HG03432 (cell line): ENCODE measurements at regions not wholly inside any gene's neighbourhood (a gene's known extent, or its start where the extent isn't known, plus 50 kb on each side); places are given as distances from the start of the nearest gene placed in this dataset.

Experiments used
- ATAC-seq: cut with Tn5 transposase; IDR thresholded peaks from one replicate; pipeline ENCODE4 v1.9.1; 2021; ENCODE audit warnings: mild to moderate bottlenecking, moderate library complexity; ENCODE audit not compliant: unreplicated experiment

- no peak for ATAC-seq
Observed at GRCh38 chr9:79120533-79120932, 451.2 kb upstream of the TLE4 start.

- ATAC-seq, result no peak
Observed at GRCh38 chr9:79120941-79121340, 450.8 kb upstream of the TLE4 start.

- ATAC-seq, result no peak
Observed at GRCh38 chr9:79123415-79123814, 448.4 kb upstream of the TLE4 start.

GRCh38 chr9:79127661-79128060 is 444.1 kb upstream of the TLE4 start:
- ATAC-seq, result no peak

- no peak for ATAC-seq
Observed at GRCh38 chr9:79129865-79130480, 441.8 kb upstream of the TLE4 start.

DNA sequence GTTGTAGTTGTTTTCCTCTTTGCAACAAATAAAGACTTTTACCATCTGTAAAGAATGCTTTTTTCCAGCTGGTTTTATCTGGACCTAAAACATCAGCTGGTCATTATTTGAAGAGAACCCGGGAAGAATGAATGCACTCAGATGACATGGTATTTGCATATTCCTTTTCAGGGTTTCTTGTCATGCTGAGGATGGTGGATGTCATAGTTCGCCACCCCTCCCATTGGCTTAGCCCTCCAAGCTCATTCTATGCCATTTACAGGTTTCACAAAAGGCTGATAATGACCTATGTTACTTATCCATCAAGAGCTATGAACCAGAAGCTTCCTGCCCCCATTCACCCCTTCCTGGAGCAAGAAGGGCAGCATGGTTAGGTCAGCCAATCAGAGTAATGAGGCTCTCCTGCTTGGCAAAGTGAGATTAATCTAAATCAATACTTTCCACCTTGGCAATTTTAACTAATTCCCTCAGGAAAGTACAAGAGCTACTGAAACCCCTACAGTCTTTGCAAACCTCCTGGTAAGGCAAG is 440.5 kb upstream of the TLE4 start:
- no peak for ATAC-seq

DNA sequence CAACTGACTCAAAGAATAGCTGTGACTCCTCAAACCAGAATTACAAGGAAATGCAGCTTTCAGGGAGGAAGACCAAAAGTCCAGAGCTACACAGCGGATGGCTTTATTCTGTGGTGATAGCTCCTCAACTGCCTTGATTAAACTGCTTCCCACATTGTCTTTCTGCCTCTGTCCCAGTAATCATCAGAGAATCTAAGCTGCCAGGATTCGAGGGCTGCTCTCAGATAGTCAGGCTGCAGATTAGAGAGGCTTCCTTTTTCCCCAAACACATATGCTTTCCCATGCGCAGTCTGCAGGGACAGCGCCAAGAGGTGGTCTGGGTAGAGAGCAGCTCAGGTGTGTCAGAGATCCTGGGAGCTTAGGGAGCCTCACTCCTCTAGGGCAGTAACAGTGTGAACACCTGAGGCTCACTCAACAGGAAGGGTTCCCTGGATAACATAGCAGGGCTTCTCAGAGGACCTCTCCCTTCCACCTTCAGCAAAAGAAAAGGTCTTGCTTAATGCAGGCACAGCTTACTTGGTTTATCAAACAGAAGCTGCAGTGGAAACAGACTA is 439.9 kb upstream of the TLE4 start:
- ATAC-seq, result no peak

GRCh38 chr9:79134654-79135053 is 437.1 kb upstream of the TLE4 start:
- no peak for ATAC-seq

DNA sequence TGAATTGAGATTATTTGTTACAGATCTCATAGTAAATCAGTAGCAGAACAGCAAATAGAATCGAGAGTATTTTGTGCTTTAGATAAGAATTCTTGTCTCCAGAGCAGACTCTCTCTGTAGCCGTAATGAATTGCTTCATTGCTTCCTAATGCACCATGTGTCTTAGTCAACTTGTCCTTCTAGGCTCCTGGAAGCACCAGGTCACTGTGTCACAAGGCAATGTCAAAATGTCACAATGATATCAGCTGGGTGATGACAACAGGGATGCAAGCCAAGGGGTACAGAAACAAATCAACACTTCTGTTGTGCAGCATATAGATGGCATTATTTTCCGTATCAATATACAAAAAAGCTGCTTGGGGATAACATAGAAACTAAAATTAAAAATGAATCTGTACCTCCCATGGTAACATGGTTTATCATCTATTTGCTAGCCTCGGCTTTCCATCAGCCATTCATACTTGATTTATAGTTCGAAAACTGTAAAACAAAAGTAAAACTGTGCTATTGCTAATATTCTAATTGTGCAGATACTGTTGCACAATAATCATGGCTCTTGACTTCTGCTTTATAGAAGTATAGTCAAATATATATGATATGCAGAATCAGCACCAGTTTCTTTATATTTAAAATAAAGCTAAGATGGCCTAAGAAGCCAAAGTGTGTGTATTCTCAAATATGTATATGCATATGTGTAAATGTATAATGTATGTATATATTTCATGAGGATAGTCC is 435.9 kb upstream of the TLE4 start:
- no peak for ATAC-seq

- no peak for ATAC-seq
Observed at GRCh38 chr9:79140751-79141150, 431.0 kb upstream of the TLE4 start.

DNA sequence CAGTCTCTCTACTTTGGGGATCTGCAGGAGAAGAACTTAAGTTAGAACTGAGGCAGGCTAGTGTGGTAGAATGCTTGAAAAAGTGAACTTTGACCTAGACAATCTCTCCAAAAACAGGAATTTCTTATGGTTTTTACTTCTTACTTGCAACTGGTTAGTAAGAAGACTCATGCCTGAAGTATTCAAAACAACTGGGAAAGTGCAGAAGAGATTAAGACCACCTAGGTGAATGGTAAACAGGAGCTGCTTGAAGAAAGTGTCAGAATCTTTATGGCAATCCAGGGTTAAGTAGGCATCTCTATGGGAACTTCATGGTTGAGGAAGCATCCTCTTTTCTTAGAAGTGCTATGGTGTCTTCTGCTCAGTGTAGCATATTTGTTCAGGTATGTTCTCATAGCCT is 428.6 kb upstream of the TLE4 start:
- ATAC-seq, result no peak

- no peak for ATAC-seq
Observed at GRCh38 chr9:79145442-79145841, 426.3 kb upstream of the TLE4 start.

- ATAC-seq, result no peak
Observed at GRCh38 chr9:79149585-79149984, 422.2 kb upstream of the TLE4 start.

DNA sequence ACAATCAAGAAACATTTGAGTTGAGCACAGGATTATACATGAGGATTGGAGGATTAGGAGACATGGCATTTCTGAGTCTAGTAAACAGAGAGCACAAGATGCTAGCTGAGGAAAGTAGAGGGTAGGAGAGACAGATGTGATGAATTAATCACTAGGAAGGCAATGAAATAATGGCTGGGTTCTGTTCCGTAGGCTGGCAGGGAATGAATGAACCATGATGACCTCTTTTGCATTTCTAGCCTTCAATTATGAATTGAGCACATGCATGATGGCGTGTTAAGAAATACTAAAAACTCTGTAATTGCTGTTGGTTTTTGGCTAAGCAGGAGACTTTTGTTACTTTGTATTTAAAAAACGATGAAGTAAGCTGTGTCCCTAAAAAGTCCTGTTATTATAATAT is 420.0 kb upstream of the TLE4 start:
- no peak for ATAC-seq

DNA sequence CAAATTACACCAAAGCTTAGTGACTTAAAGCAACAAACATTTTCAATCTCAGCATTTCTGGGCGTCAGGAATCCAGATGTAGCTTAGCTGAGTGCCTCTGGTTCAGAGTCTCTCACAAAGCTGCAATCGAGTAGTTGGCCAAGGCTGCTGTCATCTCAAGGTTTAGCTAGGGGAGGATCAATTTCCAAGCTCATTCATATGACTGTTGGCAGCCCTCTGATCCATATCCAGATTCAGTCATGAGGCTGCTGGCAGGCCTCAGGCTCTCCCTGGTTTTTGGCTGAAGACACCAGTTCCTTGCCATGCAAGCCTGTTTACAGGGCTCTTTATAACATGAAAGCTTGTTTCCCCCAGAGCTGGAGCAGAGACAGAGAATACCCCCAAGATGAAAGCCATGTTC is 419.5 kb upstream of the TLE4 start:
- no peak for ATAC-seq

DNA sequence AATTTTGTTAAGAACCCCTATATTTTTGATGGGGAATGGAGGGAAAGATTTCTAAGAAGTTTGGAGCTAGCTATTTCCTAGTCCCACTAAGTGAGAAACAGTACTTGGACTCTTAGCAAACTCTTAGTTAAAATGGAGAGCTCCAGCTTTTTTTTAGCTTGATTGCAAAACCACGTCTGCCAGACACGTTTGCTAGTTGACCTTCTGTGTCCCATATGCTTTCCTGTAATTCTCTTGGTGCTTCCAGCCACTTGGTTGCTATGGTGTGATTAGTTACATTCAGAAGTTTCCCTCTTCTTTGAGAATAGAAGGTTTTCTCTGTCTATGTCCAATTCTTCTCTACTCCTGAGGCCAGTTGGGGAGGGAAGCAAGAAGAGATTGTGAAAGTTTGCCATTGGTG is 417.0 kb upstream of the TLE4 start:
- no peak for ATAC-seq

DNA sequence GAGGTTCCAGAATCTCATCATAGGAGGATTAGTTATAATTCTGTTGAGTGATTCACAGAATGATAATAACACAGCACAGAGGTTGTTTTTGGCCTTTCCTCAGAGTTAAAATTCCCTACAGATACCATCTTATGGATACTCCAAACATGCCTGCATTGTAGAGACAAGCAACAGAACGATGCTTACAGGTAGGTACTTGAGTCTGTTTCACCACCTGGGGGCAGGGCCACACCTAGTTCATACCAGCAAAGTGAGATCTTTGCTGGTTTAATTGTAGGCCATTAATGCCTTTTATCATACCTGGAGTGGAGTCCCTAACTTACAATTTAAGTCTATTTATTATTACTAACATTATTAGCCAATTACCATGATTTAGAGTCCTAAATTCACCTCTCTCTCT is 416.5 kb upstream of the TLE4 start:
- no peak for ATAC-seq

DNA sequence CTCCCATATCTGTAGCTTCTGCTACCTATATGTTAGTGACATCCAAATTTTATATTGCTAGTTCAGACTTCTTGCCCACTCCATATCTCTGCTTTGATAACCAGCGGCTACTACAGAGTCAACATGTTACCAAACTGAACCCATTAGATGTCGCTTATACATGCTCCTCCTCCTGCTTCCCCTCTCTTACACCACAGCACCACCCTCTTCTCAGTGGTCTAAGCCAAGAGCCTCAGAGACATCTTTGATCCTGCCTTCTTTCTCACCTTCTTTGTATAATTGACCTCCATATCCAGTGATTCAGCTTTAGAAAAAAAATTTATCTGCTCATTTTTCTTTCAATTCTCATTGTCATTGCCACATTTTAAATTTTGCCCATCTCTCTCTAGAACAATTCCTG is 408.2 kb upstream of the TLE4 start:
- no peak for ATAC-seq

- ATAC-seq, result no peak
Observed at GRCh38 chr9:79164406-79164805, 407.4 kb upstream of the TLE4 start.

DNA sequence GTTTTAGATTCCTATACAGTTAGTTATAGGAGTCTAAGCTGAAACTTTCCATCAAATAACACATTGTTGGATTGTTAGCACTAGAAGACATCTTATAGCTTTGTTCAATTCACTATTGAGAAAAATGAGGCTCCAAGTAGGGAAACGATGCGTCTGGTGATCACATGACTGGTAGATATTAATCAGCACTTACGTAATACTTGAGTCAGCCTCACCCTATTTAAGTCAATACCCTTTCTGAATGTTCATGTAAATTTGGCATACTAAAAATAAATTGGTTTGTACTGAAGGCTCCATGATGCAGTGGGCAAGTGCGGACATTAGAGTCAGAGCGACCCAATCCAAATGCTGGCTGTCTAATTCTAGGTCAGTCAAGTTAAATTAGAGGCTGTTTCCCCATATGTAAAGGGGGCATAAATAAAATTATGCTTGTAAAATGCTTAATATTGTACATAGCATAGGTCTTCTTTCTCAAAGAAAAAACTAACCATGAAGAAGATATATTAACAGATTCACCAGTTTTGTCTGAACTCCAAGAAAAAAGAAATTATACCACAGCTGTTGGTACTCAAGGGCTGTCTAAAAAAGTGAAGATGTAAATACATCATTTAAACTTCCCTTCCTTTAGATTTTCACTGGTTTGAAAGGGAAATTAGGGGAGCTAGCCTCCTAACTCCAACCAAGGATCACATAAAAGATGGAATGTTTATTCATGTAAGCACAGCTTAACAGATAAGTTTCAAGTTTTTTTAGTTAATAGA is 406.6 kb upstream of the TLE4 start:
- ATAC-seq, result no peak

GRCh38 chr9:79166005-79166404 is 405.8 kb upstream of the TLE4 start:
- ATAC-seq, result no peak

- no peak for ATAC-seq
Observed at GRCh38 chr9:79170643-79171042, 401.1 kb upstream of the TLE4 start.
